K562 (cell line): ENCODE measurements at regions not wholly inside any gene's neighbourhood (a gene's known extent, or its start where the extent isn't known, plus 50 kb on each side); places are given as distances from the start of the nearest gene placed in this dataset.

Experiments used
- BRCA1 ChIP-seq, 2 experiments: fragments of 450-650 bp in 1 of 2; sonication (generic) in 1 of 2; formaldehyde crosslinking in 1 of 2; IDR thresholded peaks; 2 replicates each; pipeline versions ENCODE4 v1.5.0 to v1.6.1; 2017 to 2020; ENCODE audit warnings: mild to moderate bottlenecking in 1 of 2, missing genetic modification reagents in 1 of 2
- CBFB ChIP-seq: sonication (generic); formaldehyde crosslinking; IDR thresholded peaks from 2 replicates; pipeline ENCODE4 v1.4.0; 2020; ENCODE audit warnings: mild to moderate bottlenecking, missing genetic modification reagents
- DIDO1 ChIP-seq: fragments of 450-650 bp; IDR thresholded peaks from 2 replicates; pipeline ENCODE4 v1.6.1; 2016; ENCODE audit warnings: low read depth, missing biosample characterization, missing genetic modification characterization
- EP300 ChIP-seq: IDR thresholded peaks from 2 replicates; pipeline ENCODE4 v1.6.1; 2012; ENCODE audit warnings: low read length, improper control_type of control experiment
- FOXP1 ChIP-seq: sonication (generic); formaldehyde crosslinking; IDR thresholded peaks from 2 replicates; pipeline ENCODE4 v1.8.0; 2022; ENCODE audit warnings: mild to moderate bottlenecking, missing genetic modification reagents
- JUND ChIP-seq, 2 experiments: IDR thresholded peaks; 2 replicates in 1 of 2; 3 replicates in 1 of 2; pipeline ENCODE4 v1.6.1; 2011; ENCODE audit warnings: borderline replicate concordance in 2 of 2, low read depth in 2 of 2, low read length in 2 of 2, improper control_type of control experiment in 1 of 2, missing biosample characterization in 1 of 2, missing genetic modification characterization in 1 of 2, missing genetic modification reagents in 1 of 2
- MAFG ChIP-seq: fragments of 450-650 bp; conservative IDR thresholded peaks from 2 replicates; pipeline ENCODE4 v1.6.1; 2016; ENCODE audit warnings: missing genetic modification characterization, missing compliant biosample characterization
- ZBTB7A ChIP-seq: IDR thresholded peaks from 2 replicates; pipeline ENCODE4 v1.6.1; 2011; ENCODE audit warnings: low read depth, mild to moderate bottlenecking, low read length, moderate library complexity, borderline replicate concordance; ENCODE audit not compliant: control insufficient read depth
- ZNF165 ChIP-seq: fragments of 250-450 bp; sonication (Bioruptor Pico); IDR thresholded peaks from 2 replicates; pipeline ENCODE4 v1.4.0; 2020; ENCODE audit warnings: borderline replicate concordance
- ZNF668 ChIP-seq: fragments of 250-450 bp; sonication (Bioruptor Pico); IDR thresholded peaks from 2 replicates; pipeline ENCODE4 v1.8.0; 2022; ENCODE audit warnings: mild to moderate bottlenecking, inconsistent platforms
- ZNF695 ChIP-seq: fragments of 450-650 bp; formaldehyde crosslinking; IDR thresholded peaks from 2 replicates; pipeline ENCODE4 v1.4.0; 2020; ENCODE audit warnings: mild to moderate bottlenecking, moderate library complexity
- TF ChIP-seq, protein P1 (sequence below): sonication (generic); formaldehyde crosslinking; IDR thresholded peaks from 2 replicates; pipeline ENCODE4 v1.5.0; 2020; ENCODE audit warnings: missing genetic modification reagents
- TF ChIP-seq, protein P2 (sequence below): sonication (generic); formaldehyde crosslinking; IDR thresholded peaks from 2 replicates; pipeline ENCODE4 v1.8.0; 2022; ENCODE audit warnings: missing genetic modification reagents, mild to moderate bottlenecking, moderate library complexity, borderline replicate concordance
- TF ChIP-seq, protein P3 (sequence below), 3 experiments: IDR thresholded peaks in 2 of 3; conservative IDR thresholded peaks in 1 of 3; 2 replicates each; pipeline ENCODE4 v1.5.1; 2011 to 2012; ENCODE audit warnings: low read length in 3 of 3, mild to moderate bottlenecking in 3 of 3, control low read depth in 2 of 3, improper control_type of control experiment in 1 of 3, inconsistent platforms in 1 of 3, low read depth in 1 of 3, mixed read lengths in 1 of 3, moderate library complexity in 1 of 3; ENCODE audit not compliant: insufficient read depth in 2 of 3
- TF ChIP-seq, protein P4 (sequence below): sonication (generic); formaldehyde crosslinking; IDR thresholded peaks from 2 replicates; pipeline ENCODE4 v1.8.0; 2022; ENCODE audit warnings: mild to moderate bottlenecking, missing genetic modification reagents, borderline replicate concordance
- TF ChIP-seq, protein P5 (sequence below): fragments of 450-650 bp; formaldehyde crosslinking; IDR thresholded peaks from 2 replicates; pipeline ENCODE4 v1.4.0; 2020; ENCODE audit warnings: mild to moderate bottlenecking
- TF ChIP-seq, protein P6 (sequence below): fragments of 450-650 bp; IDR thresholded peaks from 2 replicates; pipeline ENCODE4 v1.6.1; 2016; ENCODE audit warnings: antibody characterized with exemption
- TF ChIP-seq, protein P7 (sequence below): fragments of 250-450 bp; sonication (Bioruptor Pico); IDR thresholded peaks from 2 replicates; pipeline ENCODE4 v1.5.0; 2021

DNA sequence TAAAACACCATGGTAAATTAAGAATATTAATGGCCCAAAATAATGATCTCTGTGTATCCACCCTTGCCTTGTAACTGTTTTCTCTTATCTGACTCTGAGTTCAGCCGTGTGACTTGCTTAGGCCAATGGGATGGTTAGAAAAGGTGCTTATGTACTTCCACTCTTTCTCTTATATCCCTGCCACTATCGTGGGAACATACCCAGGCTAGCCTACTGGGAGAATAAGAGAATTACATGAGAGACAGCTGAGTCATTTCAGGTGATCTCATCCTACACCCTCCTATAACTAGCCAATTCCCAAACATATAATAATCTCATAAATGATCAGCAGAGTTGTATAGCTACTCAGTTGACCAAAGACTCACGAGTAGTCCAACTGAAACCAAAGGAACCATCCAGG, 98.3 kb upstream of the ABI3BP start (continued):
- TF ChIP-seq, protein P1, sequence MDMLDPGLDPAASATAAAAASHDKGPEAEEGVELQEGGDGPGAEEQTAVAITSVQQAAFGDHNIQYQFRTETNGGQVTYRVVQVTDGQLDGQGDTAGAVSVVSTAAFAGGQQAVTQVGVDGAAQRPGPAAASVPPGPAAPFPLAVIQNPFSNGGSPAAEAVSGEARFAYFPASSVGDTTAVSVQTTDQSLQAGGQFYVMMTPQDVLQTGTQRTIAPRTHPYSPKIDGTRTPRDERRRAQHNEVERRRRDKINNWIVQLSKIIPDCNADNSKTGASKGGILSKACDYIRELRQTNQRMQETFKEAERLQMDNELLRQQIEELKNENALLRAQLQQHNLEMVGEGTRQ (CRISPR knock-in tag), result peak; percentile 65
- peak; percentile 53 for TF ChIP-seq MAFG (tag)
- no peak for TF ChIP-seq BRCA1 (IDR thresholded peaks at IDR 0.05)
- no peak for TF ChIP-seq BRCA1 (CRISPR knock-in tag; IDR thresholded peaks at IDR 0.05)
- TF ChIP-seq, protein P2, sequence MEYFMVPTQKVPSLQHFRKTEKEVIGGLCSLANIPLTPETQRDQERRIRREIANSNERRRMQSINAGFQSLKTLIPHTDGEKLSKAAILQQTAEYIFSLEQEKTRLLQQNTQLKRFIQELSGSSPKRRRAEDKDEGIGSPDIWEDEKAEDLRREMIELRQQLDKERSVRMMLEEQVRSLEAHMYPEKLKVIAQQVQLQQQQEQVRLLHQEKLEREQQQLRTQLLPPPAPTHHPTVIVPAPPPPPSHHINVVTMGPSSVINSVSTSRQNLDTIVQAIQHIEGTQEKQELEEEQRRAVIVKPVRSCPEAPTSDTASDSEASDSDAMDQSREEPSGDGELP (CRISPR knock-in tag), result no peak
- TF ChIP-seq, protein P3, sequence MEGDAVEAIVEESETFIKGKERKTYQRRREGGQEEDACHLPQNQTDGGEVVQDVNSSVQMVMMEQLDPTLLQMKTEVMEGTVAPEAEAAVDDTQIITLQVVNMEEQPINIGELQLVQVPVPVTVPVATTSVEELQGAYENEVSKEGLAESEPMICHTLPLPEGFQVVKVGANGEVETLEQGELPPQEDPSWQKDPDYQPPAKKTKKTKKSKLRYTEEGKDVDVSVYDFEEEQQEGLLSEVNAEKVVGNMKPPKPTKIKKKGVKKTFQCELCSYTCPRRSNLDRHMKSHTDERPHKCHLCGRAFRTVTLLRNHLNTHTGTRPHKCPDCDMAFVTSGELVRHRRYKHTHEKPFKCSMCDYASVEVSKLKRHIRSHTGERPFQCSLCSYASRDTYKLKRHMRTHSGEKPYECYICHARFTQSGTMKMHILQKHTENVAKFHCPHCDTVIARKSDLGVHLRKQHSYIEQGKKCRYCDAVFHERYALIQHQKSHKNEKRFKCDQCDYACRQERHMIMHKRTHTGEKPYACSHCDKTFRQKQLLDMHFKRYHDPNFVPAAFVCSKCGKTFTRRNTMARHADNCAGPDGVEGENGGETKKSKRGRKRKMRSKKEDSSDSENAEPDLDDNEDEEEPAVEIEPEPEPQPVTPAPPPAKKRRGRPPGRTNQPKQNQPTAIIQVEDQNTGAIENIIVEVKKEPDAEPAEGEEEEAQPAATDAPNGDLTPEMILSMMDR (IDR thresholded peaks at IDR 0.05 in 2 of 3, conservative IDR thresholded peaks at IDR 0.05 in 1 of 3; ENCODE audit: insufficient read depth in 2 of 3, low read depth in 1 of 3, low read length in 3 of 3), result peak in 2 of 3 experiments; percentile 10 to 15; a peak in 1 of 6 replicates
- TF ChIP-seq, protein P4, sequence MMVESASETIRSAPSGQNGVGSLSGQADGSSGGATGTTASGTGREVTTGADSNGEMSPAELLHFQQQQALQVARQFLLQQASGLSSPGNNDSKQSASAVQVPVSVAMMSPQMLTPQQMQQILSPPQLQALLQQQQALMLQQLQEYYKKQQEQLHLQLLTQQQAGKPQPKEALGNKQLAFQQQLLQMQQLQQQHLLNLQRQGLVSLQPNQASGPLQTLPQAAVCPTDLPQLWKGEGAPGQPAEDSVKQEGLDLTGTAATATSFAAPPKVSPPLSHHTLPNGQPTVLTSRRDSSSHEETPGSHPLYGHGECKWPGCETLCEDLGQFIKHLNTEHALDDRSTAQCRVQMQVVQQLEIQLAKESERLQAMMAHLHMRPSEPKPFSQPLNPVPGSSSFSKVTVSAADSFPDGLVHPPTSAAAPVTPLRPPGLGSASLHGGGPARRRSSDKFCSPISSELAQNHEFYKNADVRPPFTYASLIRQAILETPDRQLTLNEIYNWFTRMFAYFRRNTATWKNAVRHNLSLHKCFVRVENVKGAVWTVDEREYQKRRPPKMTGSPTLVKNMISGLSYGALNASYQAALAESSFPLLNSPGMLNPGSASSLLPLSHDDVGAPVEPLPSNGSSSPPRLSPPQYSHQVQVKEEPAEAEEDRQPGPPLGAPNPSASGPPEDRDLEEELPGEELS (CRISPR knock-in tag), result no peak
- TF ChIP-seq ZNF695 (CRISPR knock-in tag), result no peak
- TF ChIP-seq JUND (IDR thresholded peaks at IDR 0.05; ENCODE audit: borderline replicate concordance, low read depth, low read length), result peak; percentile 85
- peak; percentile 87 for TF ChIP-seq JUND (tag; IDR thresholded peaks at IDR 0.05; ENCODE audit: borderline replicate concordance, low read depth, low read length)
- no peak for TF ChIP-seq DIDO1 (tag)
- TF ChIP-seq, protein P5, sequence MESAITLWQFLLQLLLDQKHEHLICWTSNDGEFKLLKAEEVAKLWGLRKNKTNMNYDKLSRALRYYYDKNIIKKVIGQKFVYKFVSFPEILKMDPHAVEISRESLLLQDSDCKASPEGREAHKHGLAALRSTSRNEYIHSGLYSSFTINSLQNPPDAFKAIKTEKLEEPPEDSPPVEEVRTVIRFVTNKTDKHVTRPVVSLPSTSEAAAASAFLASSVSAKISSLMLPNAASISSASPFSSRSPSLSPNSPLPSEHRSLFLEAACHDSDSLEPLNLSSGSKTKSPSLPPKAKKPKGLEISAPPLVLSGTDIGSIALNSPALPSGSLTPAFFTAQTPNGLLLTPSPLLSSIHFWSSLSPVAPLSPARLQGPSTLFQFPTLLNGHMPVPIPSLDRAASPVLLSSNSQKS, result no peak
- TF ChIP-seq, protein P6, sequence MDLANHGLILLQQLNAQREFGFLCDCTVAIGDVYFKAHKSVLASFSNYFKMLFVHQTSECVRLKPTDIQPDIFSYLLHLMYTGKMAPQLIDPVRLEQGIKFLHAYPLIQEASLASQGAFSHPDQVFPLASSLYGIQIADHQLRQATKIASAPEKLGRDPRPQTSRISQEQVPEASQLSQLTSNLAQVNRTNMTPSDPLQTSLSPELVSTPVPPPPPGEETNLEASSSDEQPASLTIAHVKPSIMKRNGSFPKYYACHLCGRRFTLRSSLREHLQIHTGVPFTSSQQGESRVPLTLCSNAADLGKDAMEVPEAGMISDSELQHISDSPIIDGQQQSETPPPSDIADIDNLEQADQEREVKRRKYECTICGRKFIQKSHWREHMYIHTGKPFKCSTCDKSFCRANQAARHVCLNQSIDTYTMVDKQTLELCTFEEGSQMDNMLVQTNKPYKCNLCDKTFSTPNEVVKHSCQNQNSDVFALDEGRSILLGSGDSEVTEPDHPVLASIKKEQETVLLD, result no peak
- no peak for TF ChIP-seq ZNF165
- no peak for TF ChIP-seq ZBTB7A
- TF ChIP-seq, protein P7, sequence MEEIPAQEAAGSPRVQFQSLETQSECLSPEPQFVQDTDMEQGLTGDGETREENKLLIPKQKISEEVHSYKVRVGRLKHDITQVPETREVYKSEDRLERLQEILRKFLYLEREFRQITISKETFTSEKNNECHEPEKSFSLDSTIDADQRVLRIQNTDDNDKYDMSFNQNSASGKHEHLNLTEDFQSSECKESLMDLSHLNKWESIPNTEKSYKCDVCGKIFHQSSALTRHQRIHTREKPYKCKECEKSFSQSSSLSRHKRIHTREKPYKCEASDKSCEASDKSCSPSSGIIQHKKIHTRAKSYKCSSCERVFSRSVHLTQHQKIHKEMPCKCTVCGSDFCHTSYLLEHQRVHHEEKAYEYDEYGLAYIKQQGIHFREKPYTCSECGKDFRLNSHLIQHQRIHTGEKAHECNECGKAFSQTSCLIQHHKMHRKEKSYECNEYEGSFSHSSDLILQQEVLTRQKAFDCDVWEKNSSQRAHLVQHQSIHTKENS (CRISPR knock-in tag), result no peak
- TF ChIP-seq EP300, result peak; percentile 16; the same call in 1 of the 2 replicates
- TF ChIP-seq FOXP1, result no peak
- no peak for TF ChIP-seq CBFB
- TF ChIP-seq ZNF668 (CRISPR knock-in tag), result no peak
